Hepatocyte (in vitro differentiated cells): ENCODE measurements at regions not wholly inside any gene's neighbourhood (a gene's known extent, or its start where the extent isn't known, plus 50 kb on each side); places are given as distances from the start of the nearest gene placed in this dataset.

ENCODE experiments used
- CTCF ChIP-seq: fragments of 200-600 bp; sonication (generic); IDR thresholded peaks from 2 replicates; pipeline ENCODE4 v1.5.1; 2016; ENCODE audit warnings: antibody characterized with exemption, mild to moderate bottlenecking; ENCODE audit not compliant: poor library complexity
- EZH2 ChIP-seq: fragments of 200-600 bp; sonication (generic); IDR thresholded peaks from 2 replicates; pipeline ENCODE4 v1.6.1; 2016; ENCODE audit warnings: antibody characterized with exemption, mild to moderate bottlenecking, borderline replicate concordance

GRCh38 chrX:11837437-11837836 lies 79.4 kb downstream of the MSL3 start:
- no peak for TF ChIP-seq CTCF
- no peak for TF ChIP-seq EZH2
